GM18907 (cell line): ENCODE measurements at regions not wholly inside any gene's neighbourhood (a gene's known extent, or its start where the extent isn't known, plus 50 kb on each side); places are given as distances from the start of the nearest gene placed in this dataset.
"Not testable (repeated sequence)": the region's sequence is repeated elsewhere in the genome, so short reads cannot be mapped to it uniquely, and the experiment has no call there.

Experiments used
- ATAC-seq: cut with Tn5 transposase; IDR thresholded peaks from one replicate; pipeline ENCODE4 v1.9.1; 2021; ENCODE audit warnings: mild to moderate bottlenecking, moderate library complexity; ENCODE audit not compliant: unreplicated experiment

DNA sequence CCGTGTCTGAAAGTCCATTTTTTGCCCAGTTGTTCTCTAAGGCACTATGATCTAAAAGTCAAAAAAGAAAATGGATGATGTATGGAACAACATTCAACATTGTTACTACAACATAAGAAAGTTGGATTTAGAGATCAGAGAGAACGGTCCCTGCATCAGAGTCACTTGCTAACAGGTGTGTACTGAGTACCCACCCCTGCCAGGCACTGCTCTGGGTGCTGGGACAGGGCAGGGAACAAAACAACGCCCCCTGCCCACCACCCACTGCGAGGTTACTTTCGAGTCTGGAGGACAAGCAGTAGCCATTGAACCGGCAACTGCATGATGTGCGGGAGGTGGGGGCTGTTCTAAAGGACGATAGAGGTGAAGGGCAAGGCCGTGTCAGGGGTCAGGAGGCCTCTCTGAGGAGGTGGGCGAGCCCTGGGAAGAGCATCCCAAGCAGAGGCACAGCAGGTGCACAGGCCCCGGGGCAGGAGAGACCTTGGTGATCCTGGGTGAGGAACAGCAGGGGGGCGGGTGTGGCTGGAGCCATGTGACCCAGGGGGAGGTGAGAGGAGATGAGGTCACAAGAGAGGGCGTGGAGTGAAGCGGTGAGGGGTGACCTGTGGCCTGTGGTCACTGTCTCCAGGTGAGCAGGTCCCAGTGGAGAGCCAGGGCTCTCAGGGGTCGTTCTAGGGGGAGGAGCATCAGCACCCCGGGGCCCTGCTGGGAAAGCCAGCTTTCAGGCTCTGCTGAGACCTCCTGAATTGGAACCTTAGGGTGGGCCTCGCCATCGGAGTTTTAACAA lies 197.5 kb upstream of the SULF2 start:
- ATAC-seq, result no peak

DNA sequence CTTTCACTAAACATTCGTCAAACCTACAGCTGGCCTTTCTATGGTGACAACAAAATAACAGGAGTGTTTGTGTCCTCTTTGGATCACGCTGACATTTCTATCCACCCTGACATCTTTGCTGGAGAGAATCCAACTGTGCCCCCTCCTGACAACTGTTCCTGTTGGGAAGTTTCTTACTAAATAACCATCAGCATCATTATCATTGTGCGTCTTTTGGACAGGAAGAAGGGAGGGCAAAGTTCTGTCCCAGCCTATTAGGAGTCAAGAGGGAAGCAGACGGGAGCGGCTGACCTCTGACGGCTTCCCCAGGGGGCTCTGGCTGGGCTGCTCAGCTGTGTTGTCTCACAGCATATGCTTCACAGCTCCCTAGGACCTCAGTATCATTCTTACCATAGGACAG lies 195.9 kb upstream of the SULF2 start:
- ATAC-seq, result no peak

DNA sequence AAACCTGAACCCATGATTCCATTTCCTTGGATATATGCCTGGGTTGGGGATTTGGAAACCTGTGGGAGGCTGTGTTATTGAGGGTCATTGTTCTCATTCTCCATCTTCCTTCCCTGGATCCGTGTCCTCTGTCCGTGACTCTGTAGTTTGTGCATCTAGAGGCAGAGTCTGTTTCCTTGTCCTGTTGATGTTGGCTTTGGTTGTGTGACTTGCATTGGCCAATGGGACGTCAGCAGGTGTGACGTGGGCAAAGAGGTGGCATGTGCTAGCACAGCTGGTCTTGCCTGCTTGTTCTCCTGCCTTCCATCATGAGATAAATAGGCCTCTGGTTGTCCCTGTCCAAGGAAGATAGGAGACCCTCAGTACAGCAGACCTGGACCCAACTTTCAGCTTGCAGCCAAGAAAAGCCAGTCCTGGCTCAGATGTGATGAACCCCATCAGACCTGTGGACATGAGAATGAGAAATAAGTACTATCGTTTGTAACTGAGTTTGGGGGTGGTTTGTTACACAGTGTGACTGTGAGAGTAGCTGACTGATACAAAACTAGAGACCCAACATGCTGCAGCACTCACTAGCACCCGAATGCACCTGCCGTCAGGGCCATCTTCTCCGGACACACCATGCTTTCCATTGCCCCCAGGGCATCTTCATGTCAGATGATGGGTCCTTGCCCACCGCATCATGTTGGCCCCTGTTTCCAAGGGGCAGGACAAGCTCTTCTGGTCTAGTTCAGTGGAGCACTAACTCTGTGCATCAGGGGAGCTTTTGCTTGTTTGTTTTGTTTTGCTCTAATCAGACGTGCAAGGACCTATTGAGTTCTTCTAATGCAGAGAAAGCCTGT lies 195.3 kb upstream of the SULF2 start:
- ATAC-seq, result no peak

DNA sequence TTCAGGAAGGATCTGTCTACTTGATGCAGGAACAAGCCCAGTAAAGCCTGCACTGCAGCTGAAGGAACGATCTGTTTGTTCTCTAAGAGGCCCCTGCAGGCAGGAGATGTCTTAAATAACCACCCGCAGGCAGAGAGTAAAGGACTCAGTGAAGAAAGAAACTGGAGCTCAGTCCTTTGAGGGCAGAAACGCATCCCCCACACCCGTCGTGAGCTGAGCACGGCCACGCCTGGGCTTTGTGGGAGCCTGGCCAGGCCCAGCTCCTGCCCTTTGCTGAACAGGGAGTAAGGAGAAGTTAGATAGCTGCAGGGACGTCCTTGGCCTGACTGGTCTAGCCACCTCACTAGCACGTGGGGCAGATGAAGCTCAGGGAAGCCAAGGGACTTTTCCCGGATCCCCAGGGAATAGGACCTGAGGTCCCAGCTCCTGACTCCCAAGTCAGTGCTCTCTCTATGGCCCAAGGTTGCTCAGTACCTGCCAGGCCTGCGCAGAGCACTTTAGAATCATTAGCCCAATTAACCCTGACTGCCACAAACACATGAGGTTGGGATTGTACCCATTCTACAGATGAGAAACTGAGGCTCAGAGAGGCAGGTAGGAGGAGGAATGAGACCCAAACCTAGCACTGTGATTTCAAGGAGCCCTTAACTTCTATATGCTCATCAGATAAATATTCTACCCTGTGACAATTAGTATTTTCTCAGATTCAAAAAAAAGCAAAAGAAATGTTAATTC lies 194.2 kb upstream of the SULF2 start:
- ATAC-seq, result not testable (repeated sequence)

DNA sequence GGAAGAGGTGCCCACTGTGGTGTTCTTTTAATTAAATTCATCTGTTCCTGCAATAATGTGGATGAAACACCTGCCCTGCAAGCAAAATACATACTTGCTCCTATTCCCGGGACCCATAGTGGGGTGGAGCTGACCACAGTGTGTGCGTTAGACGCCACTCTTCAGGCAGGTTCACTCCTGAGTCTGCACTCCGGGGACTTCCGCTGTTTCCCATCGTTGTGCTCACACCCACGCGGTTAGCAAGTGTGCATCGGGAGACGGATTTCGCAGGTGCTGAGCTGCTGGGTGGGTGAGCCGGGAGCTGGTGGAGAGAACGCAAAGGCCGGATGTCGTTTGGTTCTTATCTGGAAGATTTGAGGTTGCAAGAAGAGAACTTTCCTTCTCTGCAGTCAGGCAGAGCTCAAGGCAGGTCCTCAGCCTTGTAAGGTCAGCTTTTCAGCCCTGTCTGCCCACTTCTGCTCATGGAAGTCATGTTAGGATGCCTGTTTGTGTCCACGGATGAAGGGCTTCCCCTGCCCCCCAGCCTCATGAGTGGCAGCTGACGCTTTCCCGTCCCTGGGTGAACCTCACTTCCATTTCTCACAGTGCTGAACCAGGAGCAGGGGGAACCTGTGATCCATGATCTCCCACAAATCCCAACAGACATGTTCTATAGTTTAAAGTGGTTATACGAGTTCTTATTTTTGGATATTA lies 193.3 kb upstream of the SULF2 start:
- not testable (repeated sequence) for ATAC-seq

DNA sequence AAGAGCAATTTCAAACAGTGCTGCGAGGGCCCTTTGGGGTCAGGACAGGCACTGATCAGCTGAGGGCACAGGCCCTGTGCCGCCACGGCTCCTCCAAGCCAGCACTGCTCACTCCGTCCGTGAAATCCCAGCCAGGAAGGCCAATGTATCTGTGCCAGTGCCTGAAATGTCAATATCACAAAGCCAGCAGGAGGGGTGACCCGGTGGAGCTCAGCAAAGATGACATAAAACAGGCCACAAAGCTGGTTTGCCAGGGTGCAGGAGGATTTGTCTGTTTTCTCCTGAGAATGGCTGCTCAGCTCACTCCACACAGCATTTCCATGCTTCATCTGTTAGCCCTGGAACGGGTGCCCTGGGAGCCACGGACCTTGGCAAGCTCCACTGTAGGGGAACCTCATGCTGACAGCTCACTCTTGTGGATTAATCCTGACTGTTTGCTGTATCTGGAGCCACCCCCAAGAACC lies 192.5 kb upstream of the SULF2 start:
- ATAC-seq, result not testable (repeated sequence)

DNA sequence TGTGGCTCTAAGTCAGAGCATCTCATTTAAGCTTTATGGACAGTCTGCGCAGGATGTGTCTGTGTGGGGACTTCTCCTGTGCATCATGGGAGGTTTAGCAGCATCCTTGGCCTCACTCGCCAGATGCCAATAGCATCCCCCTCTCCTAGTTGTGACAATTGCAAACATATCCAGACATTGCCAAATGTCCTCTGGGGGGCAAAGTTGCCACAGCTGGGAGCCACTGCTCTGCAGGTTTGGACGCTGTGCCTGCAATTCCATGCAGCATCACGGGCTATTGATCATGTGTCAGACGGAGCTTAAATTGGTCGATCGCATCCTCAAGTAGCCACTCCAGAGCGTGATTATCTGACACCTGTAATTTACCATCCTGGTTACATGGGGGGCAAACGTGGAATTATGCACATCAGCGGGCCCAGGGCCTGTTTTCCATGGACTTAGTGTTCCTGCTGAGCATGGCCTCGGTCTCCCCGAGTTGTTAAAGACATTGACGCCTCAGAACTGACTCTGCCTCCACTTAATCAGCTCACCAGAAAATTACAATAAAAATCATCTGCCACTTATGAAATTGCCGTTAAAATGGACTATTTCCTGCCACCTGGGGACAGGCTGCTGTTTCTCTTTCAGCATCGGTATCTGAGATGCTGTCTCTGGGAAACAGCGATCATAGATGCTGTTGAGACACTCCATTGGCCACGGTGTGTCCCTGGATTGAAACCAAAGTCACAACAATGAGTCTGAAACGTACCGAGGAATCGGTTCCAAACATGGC lies 191.9 kb upstream of the SULF2 start:
- ATAC-seq, result not testable (repeated sequence)

DNA sequence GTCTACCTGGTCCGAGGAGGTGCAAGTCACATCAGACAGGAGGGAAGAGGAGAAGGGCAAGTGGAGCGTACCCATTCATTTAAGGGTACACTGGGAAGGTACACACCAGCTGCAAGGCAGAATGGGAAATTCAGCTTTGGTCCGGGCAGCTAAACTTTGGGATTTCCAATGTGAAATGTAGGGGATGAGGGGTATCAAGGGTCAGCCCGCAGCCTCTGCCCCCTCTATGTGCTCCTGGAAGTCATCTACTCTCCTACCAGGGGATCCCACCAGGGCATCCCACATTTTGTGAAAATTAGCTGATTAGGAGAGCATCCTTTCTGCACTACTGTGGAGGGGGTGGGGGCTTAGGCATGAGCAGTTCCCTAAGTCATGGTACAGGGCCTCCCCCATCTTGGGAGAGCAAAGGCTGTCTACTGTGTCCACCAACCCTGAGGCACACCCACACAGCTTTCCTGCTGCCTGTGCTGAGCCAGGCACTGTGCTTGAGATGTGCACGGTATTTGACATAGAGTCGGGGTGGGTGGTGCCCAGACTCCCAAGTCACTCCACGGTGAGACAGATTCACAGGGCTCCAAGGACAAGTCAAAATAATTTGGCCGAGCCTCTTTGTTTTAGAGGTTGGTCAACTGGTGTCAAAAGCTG lies 189.1 kb upstream of the SULF2 start:
- ATAC-seq, result no peak

DNA sequence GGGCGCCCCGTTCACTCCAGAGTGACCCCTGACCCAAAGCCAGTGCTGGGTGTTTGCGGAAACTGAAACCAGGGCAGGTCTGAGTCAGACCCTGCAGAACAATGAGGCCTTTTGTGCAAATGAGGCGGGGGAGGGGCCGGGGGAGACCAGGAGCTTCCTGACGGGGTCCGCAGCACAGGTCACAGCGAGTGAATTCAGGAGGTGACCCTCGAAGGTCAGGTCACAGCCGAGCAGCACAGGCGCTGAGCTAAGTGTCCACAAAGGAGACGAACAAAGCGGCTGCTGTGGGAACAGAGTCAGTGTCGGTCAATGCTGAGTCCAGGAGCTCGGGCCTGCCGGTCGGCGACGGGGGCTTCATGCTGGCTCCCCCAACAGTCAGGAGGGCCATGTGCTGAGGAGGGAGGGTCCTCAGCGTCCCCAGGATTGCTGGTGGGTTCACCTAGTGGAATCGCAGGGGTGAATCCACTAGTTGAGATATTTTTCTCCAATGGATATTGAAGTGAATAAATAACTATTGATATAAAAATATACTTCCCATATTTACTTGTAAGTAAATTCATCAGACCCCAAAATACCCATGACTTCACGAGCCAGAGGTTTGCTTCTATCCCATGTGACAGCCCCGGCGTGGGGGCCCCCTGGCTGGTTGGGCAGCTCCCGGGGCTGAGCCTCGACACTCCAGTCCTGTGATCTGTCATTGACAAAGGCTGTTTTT lies 188.4 kb upstream of the SULF2 start:
- ATAC-seq, result no peak

DNA sequence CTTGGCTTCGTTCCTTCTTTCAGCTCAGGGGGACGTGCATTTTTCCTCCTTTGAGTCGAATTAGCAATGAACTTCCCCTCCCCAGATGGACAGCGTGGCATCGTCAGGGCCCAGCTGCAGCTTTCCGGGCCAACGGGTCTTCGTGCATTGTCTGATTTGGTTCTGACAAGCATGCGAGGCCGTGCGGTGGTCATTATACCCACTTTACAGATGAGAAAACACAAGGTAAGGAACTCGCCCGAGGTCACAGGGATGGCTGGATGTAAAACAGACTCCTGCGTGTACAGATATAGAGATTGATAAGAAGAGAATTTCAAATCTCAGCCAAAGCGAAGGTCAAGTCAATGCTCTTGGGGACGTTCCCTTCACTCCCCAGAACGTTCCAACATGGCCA lies 187.6 kb upstream of the SULF2 start:
- ATAC-seq, result no peak

DNA sequence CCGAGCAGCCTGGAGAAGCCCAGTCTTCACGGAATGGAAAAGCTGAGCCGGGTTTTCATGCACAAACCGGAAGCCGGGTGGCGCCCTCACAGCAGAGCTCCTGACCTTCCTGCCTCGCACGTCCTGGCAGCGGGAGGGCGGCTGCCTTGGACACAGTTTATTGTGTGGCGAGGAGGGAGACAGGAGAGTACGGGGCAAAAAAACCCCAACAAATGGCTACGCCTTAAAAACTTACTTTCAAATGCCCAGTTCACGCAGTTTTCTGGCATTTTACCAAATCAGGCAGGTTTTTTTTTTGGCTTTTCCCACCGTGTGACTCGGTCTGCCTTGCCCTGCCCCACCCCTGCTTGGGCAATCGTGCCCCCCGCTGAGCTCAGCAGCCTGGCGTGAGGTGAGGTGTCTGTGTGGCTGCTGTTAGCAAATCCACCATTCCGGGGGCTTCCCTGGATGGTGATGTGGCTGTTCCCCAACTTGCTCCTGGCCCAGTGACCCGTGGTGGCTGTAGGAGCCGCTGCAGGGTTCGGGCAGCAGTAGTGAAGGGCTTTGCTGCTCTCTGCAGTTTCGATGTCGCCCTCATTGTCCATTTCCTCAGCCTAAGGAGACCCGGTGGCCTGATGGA lies 187.1 kb upstream of the SULF2 start:
- not testable (repeated sequence) for ATAC-seq

DNA sequence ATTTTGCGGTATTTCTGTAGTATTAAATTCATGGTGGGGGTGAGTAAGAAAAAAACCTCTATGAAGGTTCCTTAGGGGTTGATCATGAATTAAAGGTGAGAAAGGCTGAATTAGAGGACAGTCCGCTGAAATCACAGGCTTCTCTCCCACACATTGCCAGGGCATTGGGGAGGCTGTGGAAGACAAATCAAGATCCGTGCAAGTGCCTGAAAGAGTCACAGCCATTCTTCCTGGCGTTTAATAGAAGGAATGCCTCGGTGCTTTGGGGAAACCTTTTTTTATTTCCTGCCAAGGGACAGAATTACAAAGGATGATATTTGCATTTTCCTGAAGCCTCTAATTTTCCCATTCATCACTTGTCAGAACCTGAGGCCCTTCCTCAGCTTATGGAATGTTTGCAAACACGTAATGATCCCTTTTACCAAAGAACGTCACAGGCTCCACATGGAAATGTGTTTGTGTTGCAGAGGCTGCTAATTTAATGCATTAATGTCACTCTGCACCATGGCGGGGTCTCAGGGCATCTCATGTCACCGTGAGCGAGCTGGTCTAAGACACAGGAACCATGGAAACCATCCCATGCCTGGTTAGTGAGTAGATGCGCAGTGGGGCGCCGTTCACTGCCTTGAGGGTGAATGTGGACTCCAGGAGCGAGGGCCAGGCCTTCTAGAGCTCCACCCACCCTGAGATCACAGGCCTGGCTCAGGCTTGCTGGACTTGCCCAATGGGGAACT lies 185.9 kb upstream of the SULF2 start:
- ATAC-seq, result no peak

DNA sequence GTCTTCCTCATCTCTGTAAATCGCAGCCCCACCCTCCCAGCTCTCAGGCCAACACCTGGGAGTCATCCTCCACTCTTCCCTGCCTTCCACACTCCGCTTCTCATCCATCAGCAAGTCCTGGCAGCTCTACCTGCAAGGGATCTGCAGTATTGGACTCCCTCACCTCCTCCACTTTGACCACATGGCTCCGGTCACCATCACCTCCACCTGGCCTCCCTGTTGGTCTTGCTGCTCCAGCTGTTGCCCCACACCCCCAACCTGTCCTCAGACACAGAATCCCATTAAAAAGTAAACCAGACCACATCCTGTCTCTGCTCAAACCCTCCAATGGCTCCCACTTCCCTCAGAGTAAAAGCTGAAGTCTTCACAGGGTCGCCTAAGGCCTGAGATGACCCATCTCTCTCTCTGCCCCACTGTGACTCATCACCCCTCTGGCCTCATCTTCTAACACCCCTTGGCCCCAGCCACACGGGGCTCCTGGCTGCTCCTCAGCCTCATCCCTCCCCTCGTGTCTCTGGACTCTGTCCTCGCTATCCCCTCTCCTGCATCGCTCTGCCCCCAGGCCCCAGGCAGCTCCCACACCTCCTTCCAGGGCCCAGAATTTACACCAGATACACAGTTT lies 185.1 kb upstream of the SULF2 start:
- ATAC-seq, result no peak

DNA sequence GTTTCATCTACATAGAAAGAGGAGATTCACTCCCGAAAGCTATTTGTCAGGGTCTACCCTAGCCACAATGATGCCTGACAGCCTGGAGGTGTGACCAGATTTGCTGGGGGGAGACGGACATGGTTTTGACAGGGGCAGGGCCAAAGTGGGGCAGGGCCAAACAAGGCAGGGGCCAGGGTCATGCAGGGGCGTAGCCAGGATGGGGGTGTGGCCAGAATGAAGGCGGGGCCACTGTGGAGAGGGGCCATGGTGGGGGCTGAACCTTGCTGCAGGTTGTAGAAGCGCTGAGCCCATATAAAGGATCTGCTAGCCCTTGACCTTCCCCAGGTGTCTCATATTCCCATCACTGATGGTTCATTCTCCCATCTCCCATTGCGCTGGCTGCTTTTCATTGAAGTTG lies 184.1 kb upstream of the SULF2 start:
- ATAC-seq, result no peak

DNA sequence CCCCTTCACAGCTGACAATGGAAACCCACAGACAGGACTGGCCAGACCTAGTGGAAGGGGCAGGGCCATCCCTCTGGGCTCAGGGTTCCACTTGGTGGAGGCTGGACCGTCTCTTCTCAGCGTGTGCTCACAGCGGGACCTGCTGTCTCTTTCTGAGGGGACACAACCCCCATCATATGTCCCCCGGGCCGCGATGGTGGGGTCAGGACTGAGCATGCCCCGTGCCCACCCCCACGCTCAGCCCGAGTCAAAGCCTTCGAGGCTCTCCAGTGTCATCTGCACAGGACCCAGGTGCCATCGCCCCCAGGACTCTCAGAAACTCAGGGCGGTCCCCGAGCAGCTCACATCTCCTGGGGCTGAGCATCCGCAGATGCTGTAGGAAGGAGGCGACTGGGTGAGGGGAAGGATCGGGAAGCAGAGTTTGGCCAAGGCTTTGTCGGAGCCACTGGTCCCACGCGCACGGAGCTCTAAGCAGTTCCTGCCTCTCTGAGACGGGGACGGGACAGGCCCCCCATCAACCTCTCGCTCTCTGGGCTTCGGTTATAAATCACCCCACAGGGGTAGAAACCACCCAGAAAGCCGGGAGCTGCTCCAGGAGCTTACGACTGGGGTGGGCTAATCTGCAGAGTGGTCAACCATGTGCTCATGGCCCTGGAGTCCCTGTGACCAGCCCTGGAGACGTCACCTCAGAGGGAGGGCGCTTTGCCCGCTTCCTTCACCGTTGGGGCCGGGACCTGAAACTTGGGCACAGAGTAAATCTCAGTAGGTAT lies 183.4 kb upstream of the SULF2 start:
- ATAC-seq, result no peak

DNA sequence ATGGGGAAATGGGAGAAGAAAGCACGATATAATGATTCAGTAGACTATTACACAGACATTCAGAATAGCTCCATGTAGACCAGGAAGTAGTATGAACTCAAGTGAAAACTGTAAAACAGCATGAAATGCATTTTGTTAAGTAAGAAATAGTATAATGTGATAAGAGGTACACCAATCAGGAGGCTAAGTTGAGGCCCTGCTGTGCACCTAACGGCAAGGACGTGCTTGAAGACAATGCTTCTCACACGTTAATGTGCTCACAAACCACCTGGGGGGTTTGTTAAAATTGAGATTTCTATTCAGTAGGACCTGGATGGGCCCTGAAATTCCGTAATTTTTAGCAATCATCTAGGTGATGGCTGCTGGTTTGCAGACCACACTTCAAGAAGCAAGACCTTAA lies 178.9 kb upstream of the SULF2 start:
- no peak for ATAC-seq

DNA sequence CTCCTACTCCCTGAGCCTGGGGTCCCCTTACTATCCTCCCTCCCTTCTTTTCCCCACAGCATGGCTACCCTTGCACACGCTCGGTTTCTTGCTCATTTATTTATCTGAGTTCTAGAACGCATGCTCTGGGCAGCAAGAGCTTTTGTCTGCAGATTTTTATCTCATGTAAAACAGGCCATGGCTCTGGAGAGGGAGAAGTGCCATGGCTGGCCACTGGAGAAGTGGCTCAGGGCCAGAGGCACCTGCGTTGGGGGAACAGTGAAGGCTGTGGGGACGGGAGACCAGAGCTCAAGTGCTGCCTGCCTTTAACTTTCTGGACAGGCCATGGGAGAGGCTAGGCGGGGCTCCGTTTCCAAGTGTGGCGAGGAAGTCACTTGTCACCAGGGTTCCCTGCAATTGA lies 177.7 kb upstream of the SULF2 start:
- no peak for ATAC-seq
